NCI-H345 treated with DMSO at 0.1 percent for 48 hours (cell line): ENCODE measurements at regions not wholly inside any gene's neighbourhood (a gene's known extent, or its start where the extent isn't known, plus 50 kb on each side); places are given as distances from the start of the nearest gene placed in this dataset.
A peak's percentile ranks its signal among the peaks of the same experiment; 100 is the strongest.

ENCODE experiments used
- DNase-seq: peaks from one replicate; lab custom pipeline; 2025; ENCODE audit not compliant: unreplicated experiment; lab: John Stamatoyannopoulos, UW

DNA sequence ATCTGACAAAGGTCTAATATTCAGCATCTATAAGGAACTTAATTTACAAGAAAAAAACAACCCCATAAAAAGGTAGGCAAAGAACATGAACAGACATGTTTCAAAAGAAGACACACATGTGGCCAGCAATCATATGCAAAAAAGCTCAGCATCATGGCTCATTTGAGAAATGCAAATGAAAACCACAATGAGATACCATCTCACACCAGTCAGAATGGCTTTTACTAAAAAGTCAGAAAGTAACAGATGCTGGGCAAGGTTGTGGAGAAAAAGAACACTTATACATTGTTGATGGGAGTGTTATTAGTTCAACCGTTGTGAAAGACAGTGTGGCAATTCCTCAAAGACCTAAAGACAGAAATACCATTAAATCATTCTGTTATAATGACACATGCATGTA lies 289.9 kb upstream of the MMS22L start:
- DNase-seq, result no peak

DNA sequence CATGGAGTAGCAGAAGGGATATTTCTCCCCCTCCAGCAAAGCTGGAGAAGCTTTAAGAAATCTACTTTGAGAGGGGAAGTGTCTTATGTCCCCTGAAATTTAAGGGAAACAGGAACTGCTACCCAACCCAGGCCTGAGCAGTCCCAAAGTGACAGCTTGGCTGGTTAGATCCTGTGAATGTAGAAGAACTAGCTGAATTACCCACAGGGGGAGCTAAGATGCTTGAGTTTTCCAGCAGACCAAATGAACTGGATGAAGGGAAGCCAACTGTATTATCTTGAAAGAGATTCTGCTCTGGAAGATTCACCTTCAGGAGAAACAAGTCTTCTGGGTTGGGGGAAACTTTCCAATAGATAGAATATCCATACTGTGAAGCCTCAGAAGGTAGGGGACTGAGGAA lies 303.3 kb upstream of the MMS22L start:
- DNase-seq, result no peak

- no peak for DNase-seq
Measured at GRCh38 chr6:97591955-97592354, 308.9 kb upstream of the MMS22L start.

GRCh38 chr6:97594844-97595243 lies 311.8 kb upstream of the MMS22L start:
- no peak for DNase-seq

GRCh38 chr6:97621111-97621510 lies 338.1 kb upstream of the MMS22L start:
- DNase-seq, result no peak

- DNase-seq, result peak; percentile 31
Measured at GRCh38 chr6:97626671-97627441, 343.8 kb upstream of the MMS22L start.

DNA sequence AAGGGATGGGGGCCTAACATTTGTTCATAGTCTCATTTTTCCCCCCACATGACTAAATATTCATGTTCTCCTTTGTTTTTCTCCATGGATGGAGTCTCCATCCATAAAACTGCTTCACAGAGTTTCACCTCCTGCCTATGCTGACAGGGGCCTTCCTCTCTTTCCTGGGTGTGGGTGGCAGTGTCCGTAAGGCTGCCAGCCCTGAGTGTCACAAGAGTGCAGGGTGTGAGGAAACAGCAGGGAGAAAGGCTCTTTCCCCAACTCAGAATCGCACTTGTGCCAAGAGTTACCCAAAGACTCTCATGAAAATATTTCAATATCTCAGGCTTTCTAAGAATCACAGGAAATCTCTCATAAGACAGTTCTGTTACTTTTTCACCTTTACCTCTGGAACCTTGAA lies 346.2 kb upstream of the MMS22L start:
- DNase-seq, result no peak

- no peak for DNase-seq
Measured at GRCh38 chr6:97630604-97631003, 347.6 kb upstream of the MMS22L start.

DNA sequence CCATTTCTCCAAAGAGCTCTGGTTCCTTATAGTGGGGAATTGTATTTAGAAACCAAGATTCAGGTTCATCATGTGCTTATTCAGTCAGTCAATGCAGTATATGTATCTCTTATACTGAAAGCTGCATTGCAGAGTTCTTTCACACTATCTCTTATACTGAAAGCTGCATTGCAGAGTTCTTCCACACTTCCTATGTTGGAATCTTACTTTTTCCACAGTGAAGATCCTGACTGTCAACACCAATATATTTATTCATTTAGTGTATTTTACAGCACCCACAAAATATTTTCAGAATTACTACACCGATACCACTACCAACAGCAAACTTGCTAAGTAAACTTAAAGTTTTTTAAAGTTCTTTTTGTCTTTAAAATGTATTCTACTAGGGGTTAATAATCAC lies 349.3 kb upstream of the MMS22L start:
- DNase-seq, result no peak

DNA sequence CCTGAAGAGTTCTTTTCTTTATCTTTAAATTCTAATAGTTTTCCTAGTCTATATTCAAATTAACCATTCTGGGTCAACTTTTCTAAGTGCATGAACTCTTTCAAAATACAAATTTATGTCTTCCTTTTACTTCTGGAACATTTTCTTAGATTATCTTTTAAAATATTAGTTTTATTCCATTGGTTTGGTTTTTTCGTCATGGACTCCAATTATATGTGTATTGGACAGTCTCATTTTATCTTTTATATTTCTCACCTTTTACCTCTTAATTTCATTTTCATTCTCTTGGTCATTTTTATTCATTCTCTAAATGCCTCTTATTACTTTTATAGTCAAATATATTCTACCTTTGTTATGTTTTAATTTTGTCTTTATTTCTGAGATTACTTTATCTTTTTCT lies 356.7 kb upstream of the MMS22L start:
- DNase-seq, result no peak

- no peak for DNase-seq
Measured at GRCh38 chr6:97644353-97644752, 361.3 kb upstream of the MMS22L start.

- DNase-seq, result no peak
Measured at GRCh38 chr6:97645757-97646156, 362.7 kb upstream of the MMS22L start.

DNA sequence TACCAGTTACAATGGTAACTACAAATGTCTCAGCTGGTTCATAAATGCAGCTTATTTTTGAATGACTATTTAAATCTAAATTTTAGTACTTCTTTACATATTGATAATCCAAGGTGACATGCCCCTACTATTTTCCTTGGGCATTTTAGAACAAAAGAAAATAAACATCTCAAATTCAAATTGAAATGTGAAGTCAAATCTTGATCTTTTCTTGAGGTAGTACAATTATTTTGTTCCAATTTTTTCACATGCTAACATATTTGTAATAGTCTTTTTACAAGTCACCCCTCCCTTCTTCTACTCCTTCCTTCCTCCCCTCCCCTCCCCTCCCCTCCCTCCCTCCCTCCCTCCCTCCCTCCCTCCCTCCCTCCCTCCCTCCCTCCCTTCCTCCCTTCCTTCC lies 370.1 kb upstream of the MMS22L start:
- no peak for DNase-seq

GRCh38 chr6:97653517-97653916 lies 370.5 kb upstream of the MMS22L start:
- DNase-seq, result no peak

DNA sequence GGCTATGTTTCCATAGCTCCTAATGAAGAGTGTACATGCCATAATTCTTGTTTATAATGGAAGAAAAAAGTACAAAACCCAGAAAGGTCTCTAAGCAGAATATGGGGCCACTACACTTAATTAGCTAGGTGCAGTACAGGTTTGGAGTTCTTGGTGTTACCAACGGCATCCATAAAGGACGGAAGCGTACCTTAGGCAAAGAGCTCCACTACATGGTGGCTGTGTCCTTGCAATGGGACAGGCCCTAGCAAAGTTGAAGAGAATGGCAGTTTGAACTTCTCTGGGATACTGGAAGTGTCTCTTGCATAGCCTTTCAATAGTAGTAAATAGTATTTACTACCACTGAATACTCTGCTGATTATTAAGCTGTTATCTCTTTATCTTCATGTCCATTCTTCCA lies 371.7 kb upstream of the MMS22L start:
- DNase-seq, result no peak

DNA sequence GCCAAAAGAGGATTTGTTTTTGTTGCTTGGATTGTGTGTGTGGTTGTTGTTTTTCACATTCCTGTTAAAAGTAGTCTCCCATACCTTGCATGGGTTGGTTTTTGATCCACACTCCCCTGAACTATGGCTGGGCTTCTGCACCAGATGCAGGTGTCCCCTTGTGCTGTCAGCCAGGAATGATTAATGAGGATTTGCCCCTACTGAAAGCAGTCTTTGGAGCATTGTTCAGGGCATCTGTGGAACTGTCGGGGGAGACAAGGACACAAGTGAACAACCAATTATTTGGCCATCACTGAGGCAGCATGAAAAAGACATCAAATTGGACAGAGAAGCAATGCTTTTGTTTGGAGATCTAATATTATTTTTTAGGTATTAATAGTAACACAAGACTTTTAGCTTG lies 373.2 kb upstream of the MMS22L start:
- DNase-seq, result no peak

DNA sequence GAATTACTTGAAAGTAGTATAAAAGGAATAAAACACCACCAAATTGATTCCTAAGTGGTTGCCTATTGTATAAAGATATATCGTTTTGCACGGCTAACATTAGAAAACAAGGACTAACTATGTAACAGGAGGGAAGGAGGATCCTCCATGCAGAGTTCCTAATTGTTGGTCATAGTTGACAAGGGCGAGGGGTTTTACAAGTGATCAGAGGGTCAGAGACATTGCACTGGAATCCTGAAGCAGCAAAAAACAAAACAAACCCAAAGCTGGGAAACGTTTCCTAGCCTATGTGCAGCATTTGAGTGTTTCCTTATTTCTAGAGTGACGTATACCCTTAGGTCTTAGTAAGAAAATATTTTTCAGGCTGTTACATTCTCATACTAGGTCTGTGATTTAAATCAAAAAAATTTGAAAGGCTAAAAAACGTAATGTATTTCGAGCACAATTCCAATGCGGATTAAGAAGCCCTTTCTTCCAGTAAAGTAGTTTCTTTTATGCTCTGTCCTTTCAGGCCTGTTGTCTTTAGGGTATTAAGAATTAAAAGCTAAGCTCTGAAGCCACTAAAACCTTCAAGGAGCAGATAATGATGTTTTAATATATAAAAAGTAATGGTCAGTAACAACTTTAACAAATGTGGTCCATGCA lies 373.8 kb upstream of the MMS22L start:
- DNase-seq, result no peak

DNA sequence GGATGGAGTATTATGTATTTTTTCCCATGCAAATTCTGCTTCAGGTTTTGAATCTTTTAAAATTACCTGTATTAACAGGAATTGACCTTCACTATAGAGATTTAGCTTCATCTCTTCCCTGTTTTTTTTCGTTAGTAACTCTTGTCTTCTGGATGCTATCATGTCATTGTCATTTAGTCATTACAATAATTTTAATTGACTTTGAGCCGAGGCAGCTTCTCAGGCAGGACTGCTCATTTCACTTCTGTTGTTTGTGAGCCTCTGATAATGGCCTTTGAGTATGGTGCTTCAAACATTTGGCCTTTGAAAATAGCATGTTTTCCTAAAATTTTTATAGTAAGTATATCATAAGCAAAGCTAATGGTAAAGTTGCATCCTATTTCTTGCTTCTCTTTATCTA lies 375.1 kb upstream of the MMS22L start:
- no peak for DNase-seq

DNA sequence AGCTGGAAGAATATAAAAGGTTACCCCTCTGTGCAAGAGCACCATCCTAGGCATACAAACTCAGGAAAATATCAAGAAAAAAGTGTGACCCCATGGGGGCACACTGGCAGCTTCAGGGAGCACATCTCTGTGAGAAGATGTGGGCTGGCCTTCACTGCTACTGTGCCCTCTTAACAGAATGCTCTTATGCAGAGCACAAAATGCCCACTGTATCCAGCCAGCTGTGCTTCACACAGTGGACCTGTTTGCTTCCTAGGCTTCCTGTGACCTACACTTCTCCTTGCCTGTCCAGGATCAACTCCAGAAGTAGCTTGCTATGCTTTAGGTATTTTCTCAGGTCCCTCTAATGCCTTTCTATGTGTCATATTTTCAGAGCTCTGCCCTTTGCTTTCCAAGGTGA lies 380.2 kb upstream of the MMS22L start:
- no peak for DNase-seq

DNA sequence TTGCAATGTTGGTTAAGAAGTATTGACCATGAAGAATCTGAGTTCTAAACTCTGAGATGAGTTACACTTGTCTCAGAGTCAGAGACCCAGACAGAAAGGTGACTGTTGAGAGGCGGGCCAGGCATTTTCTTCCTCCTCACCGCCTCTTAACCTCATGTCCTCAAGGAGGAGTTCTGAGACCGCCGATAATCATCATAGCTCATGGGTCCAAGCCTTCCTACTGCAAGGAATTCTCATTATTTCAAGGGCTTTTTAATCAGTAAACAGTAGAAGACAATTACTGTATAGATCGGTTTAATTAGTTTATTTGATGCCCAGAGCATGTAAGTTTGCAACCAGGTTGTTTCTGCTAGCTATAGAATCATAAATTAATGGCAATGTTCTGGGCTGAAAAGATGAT lies 382.4 kb upstream of the MMS22L start:
- no peak for DNase-seq

DNA sequence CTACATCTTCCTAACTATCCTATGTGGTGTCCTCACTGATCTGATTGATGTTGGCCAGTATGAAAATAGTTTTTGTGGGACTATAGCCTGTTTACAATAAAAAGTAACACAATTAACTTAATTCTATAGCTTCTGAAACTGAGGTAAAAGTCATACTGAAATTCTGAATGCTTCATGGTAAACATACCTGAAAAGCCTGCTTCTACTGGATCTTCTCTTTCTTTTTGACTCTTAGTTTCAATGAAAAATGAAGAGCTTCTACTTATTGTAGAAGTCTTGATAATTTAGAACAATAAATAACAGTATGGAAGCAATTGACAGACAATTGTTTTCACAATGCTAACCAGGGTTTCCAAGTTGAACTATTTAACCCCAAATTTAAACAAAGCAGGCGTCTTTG lies 383.9 kb upstream of the MMS22L start:
- DNase-seq, result no peak

DNA sequence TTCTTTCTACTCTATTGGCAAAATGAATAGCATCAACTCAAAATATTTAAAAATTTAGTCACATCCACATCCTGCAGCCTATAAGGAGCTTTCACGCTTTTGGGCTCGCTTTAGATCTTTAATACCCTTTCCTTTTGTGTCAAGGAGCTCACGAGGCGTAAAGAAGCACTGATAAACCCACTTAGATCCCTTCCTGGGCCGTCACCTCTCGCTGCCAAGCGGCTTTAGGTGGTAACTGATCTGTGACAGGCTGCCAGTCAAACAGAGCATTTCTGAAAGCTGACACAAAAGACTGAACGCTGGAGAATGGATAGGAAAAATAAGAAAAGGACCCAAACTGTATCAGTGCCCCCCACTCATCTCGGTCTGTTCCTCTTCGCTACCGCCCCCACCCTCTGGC lies 385.7 kb upstream of the MMS22L start:
- peak; percentile 26 for DNase-seq
